GM23338 (cell line): ENCODE measurements at regions not wholly inside any gene's neighbourhood (a gene's known extent, or its start where the extent isn't known, plus 50 kb on each side); places are given as distances from the start of the nearest gene placed in this dataset.

Experiments used
- ATAC-seq: fragments of 200-7000 bp; cut with Tn5 transposase; 3 replicates; pipeline ENCODE4 v1.9.1; 2020
- DNase-seq: peaks from one replicate; pipeline ENCODE4 v3.0.0-alpha.2; 2015; ENCODE audit warnings: low spot score
- H2AFZ ChIP-seq: fragments of 200-600 bp; sonication (generic); 2 replicates; pipeline ENCODE4 v1.8.0; 2016; ENCODE audit warnings: antibody characterized with exemption, mild to moderate bottlenecking, moderate library complexity
- H3F3A ChIP-seq: fragments of 200-600 bp; sonication (generic); replicated peaks from 2 replicates; pipeline ENCODE4 v1.8.0; 2017; ENCODE audit warnings: antibody characterized with exemption, mixed run types, low read depth
- H3K27ac ChIP-seq: fragments of 200-600 bp; sonication (generic); 2 replicates; pipeline ENCODE4 v1.6.1; 2016; ENCODE audit warnings: low read depth
- H3K27me3 ChIP-seq: fragments of 200-600 bp; sonication (generic); 2 replicates; pipeline ENCODE4 v1.8.0; 2016; ENCODE audit warnings: mild to moderate bottlenecking, mixed run types, moderate library complexity; ENCODE audit not compliant: insufficient read depth
- H3K36me3 ChIP-seq: fragments of 200-600 bp; sonication (generic); 2 replicates; pipeline ENCODE4 v1.8.0; 2016; ENCODE audit warnings: mild to moderate bottlenecking; ENCODE audit not compliant: insufficient read depth
- H3K4me1 ChIP-seq: fragments of 200-600 bp; sonication (generic); 2 replicates; pipeline ENCODE4 v1.8.0; 2016; ENCODE audit warnings: mild to moderate bottlenecking, moderate library complexity; ENCODE audit not compliant: insufficient read depth
- H3K4me2 ChIP-seq: fragments of 200-600 bp; sonication (generic); 2 replicates; pipeline ENCODE4 v1.7.1; 2017; ENCODE audit warnings: mixed run types
- H3K4me3 ChIP-seq: fragments of 200-600 bp; sonication (generic); 2 replicates; pipeline ENCODE4 v1.6.1; 2016; ENCODE audit warnings: mixed run types
- H3K79me2 ChIP-seq: fragments of 200-600 bp; sonication (generic); replicated peaks from 2 replicates; pipeline ENCODE4 v1.8.0; 2017; ENCODE audit warnings: mild to moderate bottlenecking; ENCODE audit not compliant: insufficient read depth
- H3K9me2 ChIP-seq: fragments of 200-600 bp; sonication (generic); 2 replicates; pipeline ENCODE4 v1.8.0; 2017; ENCODE audit not compliant: insufficient read depth
- H4K20me1 ChIP-seq: fragments of 200-600 bp; sonication (generic); replicated peaks from 2 replicates; pipeline ENCODE4 v1.8.0; 2017; ENCODE audit warnings: mild to moderate bottlenecking; ENCODE audit not compliant: insufficient read depth
- H3K27ac Mint-ChIP-seq: 2 replicates; pipeline ENCODE4 v1.8.0; 2020; ENCODE audit warnings: inconsistent platforms, mild to moderate bottlenecking, moderate library complexity, mixed read lengths
- H3K27me3 Mint-ChIP-seq: 3 replicates; pipeline ENCODE4 v1.8.0; 2022; ENCODE audit warnings: low read depth, mild to moderate bottlenecking, moderate library complexity, mixed read lengths, inconsistent platforms; ENCODE audit not compliant: insufficient read depth, poor library complexity
- H3K36me3 Mint-ChIP-seq: 3 replicates; pipeline ENCODE4 v1.8.0; 2021; ENCODE audit warnings: low read depth, mild to moderate bottlenecking, inconsistent platforms, moderate library complexity, mixed read lengths
- H3K4me1 Mint-ChIP-seq: 3 replicates; pipeline ENCODE4 v1.8.0; 2020; ENCODE audit warnings: mild to moderate bottlenecking, inconsistent platforms, mixed read lengths
- H3K4me3 Mint-ChIP-seq: 3 replicates; pipeline ENCODE4 v1.8.0; 2021; ENCODE audit warnings: moderate library complexity, mild to moderate bottlenecking, inconsistent platforms, mixed read lengths
- H3K9me3 Mint-ChIP-seq: 3 replicates; pipeline ENCODE4 v1.8.0; 2020; ENCODE audit warnings: moderate library complexity, mild to moderate bottlenecking, inconsistent platforms, mixed read lengths
- CREB1 ChIP-seq: fragments of 250-450 bp; sonication (Bioruptor Pico); IDR thresholded peaks from 2 replicates; pipeline ENCODE4 v1.5.0; 2020; ENCODE audit warnings: low read depth, mild to moderate bottlenecking, moderate library complexity
- CTCF ChIP-seq, 2 experiments: fragments of 200-600 bp in 1 of 2; sonication (generic) in 1 of 2; conservative IDR thresholded peaks; 2 replicates each; pipeline versions ENCODE4 v1.5.1 to v1.6.1; 2016 to 2017; ENCODE audit warnings: antibody characterized with exemption in 2 of 2, low read depth in 2 of 2, mild to moderate bottlenecking in 2 of 2, moderate library complexity in 1 of 2
- ETS1 ChIP-seq: IDR thresholded peaks from 2 replicates; pipeline ENCODE4 v1.6.1; 2016; ENCODE audit warnings: antibody characterized with exemption
- EZH2phosphoT487 ChIP-seq: fragments of 200-600 bp; sonication (generic); IDR thresholded peaks from one replicate; pipeline ENCODE4 v1.8.1; 2018; ENCODE audit warnings: antibody characterized with exemption; ENCODE audit not compliant: unreplicated experiment
- JUNB ChIP-seq: IDR thresholded peaks from one replicate; pipeline ENCODE4 v1.6.1; 2016; ENCODE audit warnings: antibody characterized with exemption; ENCODE audit not compliant: unreplicated experiment
- NANOG ChIP-seq: IDR thresholded peaks from 2 replicates; pipeline ENCODE4 v1.6.1; 2016; ENCODE audit warnings: antibody characterized with exemption, borderline replicate concordance
- POLR2AphosphoS5 ChIP-seq: IDR thresholded peaks from 2 replicates; pipeline ENCODE4 v1.6.1; 2016; ENCODE audit warnings: antibody characterized with exemption, low read depth
- REST ChIP-seq: IDR thresholded peaks from one replicate; pipeline ENCODE4 v1.6.1; 2018; ENCODE audit warnings: antibody characterized with exemption; ENCODE audit not compliant: unreplicated experiment
- ZNF114 ChIP-seq: fragments of 250-450 bp; sonication (Bioruptor Pico); IDR thresholded peaks from 2 replicates; pipeline ENCODE4 v1.5.0; 2020; ENCODE audit warnings: mild to moderate bottlenecking, moderate library complexity
- ZNF331 ChIP-seq: fragments of 250-450 bp; sonication (Bioruptor Pico); IDR thresholded peaks from 2 replicates; pipeline ENCODE4 v1.5.0; 2020; ENCODE audit warnings: low read depth, mild to moderate bottlenecking, moderate library complexity
- ZNF462 ChIP-seq: fragments of 250-450 bp; sonication (Bioruptor Pico); IDR thresholded peaks from 2 replicates; pipeline ENCODE4 v1.5.0; 2020; ENCODE audit warnings: mild to moderate bottlenecking, moderate library complexity

- TF ChIP-seq REST (no peak), ZNF114 (CRISPR knock-in tag) (no peak), ETS1 (no peak), POLR2AphosphoS5 (no peak), ZNF331 (CRISPR knock-in tag) (no peak), CREB1 (CRISPR knock-in tag) (no peak), EZH2phosphoT487 (no peak), CTCF (conservative IDR thresholded peaks at IDR 0.05; ENCODE audit: low read depth in 2 of 2) (no peak), NANOG (no peak)
Measured at GRCh38 chr3:36652104-36652503, 112.2 kb downstream of the DCLK3 start (continued).

GRCh38 chr3:36650271-36650671 lies 114.1 kb downstream of the DCLK3 start:
- Mint-ChIP-seq H3K9me3 (no peaks in the 10 kb centered on the region), H3K27me3 (no peaks in the 10 kb centered on the region), H3K27ac (no peak overlapping the region), H3K4me3 (no peak overlapping the region), H3K4me1 (no peaks in the 10 kb centered on the region), H3K36me3 (no peaks in the 10 kb centered on the region)
- Histone ChIP-seq H3K36me3 (no peaks in the 10 kb centered on the region), H3K4me2 (no peak overlapping the region), H4K20me1 (no peaks in the 10 kb centered on the region), H3K4me1 (no peaks in the 10 kb centered on the region), H3F3A (no peaks in the 10 kb centered on the region), H3K4me3 (no peak overlapping the region), H3K27ac (no peak overlapping the region), H3K79me2 (no peaks in the 10 kb centered on the region), H3K27me3 (no peaks in the 10 kb centered on the region), H3K9me2 (0 out of 2 replicates have a peak, but pooled peaks cover 13% of the 10 kb centered on the region), H2AFZ (no peak overlapping the region)
- ATAC-seq: no peak
- DNase-seq: no peak
- no peak for TF ChIP-seq ZNF462 (CRISPR knock-in tag)
- no peak for TF ChIP-seq JUNB
- no peak for TF ChIP-seq CTCF (conservative IDR thresholded peaks at IDR 0.05; ENCODE audit: low read depth in 2 of 2)
- no peak for TF ChIP-seq CREB1 (CRISPR knock-in tag)
